RWPE2 (cell line): ENCODE measurements at regions not wholly inside any gene's neighbourhood (a gene's known extent, or its start where the extent isn't known, plus 50 kb on each side); places are given as distances from the start of the nearest gene placed in this dataset.

ENCODE experiments used
- ATAC-seq: fragments of 200-7000 bp; cut with Tn5 transposase; 3 replicates; pipeline ENCODE4 v1.9.1; 2021; ENCODE audit warnings: low read depth
- DNase-seq: peaks from one replicate; pipeline ENCODE4 v3.0.0-alpha.2; 2020; ENCODE audit warnings: low spot score
- H3K27ac ChIP-seq: fragments of 450-650 bp; 2 replicates; pipeline ENCODE4 v1.5.1; 2017; ENCODE audit warnings: mild to moderate bottlenecking; ENCODE audit not compliant: poor library complexity, severe bottlenecking
- H3K27me3 ChIP-seq: fragments of 250-450 bp; sonication (Bioruptor Pico); 2 replicates; pipeline ENCODE4 v1.5.1; 2021; ENCODE audit warnings: mild to moderate bottlenecking, moderate library complexity; ENCODE audit not compliant: insufficient read depth, poor library complexity, severe bottlenecking
- H3K36me3 ChIP-seq: fragments of 250-450 bp; sonication (Bioruptor Pico); 2 replicates; pipeline ENCODE4 v1.5.1; 2020; ENCODE audit warnings: low read depth, mild to moderate bottlenecking, moderate library complexity
- H3K4me1 ChIP-seq: fragments of 250-450 bp; sonication (Bioruptor Pico); 2 replicates; pipeline ENCODE4 v1.5.1; 2021; ENCODE audit warnings: mild to moderate bottlenecking, moderate library complexity; ENCODE audit not compliant: insufficient read depth, poor library complexity, severe bottlenecking
- H3K4me3 ChIP-seq: fragments of 250-450 bp; sonication (Bioruptor Pico); 2 replicates; pipeline ENCODE4 v1.5.1; 2021; ENCODE audit warnings: mild to moderate bottlenecking, moderate library complexity; ENCODE audit not compliant: severe bottlenecking
- H3K9me3 ChIP-seq: fragments of 250-450 bp; sonication (Bioruptor Pico); 2 replicates; pipeline ENCODE4 v1.5.1; 2021; ENCODE audit warnings: mild to moderate bottlenecking, moderate library complexity; ENCODE audit not compliant: severe bottlenecking
- TF ChIP-seq, protein P1 (sequence below): fragments of 450-650 bp; IDR thresholded peaks from one replicate; pipeline ENCODE4 v1.5.1; 2017; ENCODE audit warnings: mild to moderate bottlenecking, moderate library complexity; ENCODE audit not compliant: poor library complexity, severe bottlenecking

DNA sequence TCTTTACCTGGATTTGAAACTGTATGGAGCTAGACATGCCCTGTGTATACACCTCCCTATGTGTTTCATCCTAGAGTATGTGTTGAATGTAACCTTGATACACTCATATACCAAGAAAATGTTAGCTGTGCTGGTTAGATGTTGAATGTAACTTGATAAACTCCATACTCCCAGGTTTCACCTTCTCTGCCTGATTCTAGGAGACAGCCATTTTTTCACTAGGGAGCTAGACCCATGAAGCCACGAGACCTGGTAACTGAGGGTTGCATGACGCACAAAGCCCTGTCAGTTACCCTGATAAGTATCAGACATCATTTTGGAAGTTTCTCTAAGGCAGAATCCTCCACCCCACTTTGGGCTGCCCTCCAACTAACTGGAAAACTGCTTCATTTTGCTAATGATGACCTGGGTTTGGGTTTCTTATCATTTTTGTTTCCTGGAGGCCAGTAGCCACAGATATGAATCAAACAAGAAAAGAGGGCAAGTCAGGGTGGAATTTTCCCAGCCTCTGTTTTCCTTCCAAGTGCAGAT is 478.5 kb upstream of the KIF2A start:
- Histone ChIP-seq H3K27me3 (no peaks in the 10 kb centered on the region), H3K4me3 (no peak overlapping the region), H3K36me3 (no peaks in the 10 kb centered on the region), H3K9me3 (no peaks in the 10 kb centered on the region), H3K4me1 (no peaks in the 10 kb centered on the region), H3K27ac (no peak overlapping the region)
- ATAC-seq (no peak), DNase-seq (no peak)
- TF ChIP-seq, protein P1, sequence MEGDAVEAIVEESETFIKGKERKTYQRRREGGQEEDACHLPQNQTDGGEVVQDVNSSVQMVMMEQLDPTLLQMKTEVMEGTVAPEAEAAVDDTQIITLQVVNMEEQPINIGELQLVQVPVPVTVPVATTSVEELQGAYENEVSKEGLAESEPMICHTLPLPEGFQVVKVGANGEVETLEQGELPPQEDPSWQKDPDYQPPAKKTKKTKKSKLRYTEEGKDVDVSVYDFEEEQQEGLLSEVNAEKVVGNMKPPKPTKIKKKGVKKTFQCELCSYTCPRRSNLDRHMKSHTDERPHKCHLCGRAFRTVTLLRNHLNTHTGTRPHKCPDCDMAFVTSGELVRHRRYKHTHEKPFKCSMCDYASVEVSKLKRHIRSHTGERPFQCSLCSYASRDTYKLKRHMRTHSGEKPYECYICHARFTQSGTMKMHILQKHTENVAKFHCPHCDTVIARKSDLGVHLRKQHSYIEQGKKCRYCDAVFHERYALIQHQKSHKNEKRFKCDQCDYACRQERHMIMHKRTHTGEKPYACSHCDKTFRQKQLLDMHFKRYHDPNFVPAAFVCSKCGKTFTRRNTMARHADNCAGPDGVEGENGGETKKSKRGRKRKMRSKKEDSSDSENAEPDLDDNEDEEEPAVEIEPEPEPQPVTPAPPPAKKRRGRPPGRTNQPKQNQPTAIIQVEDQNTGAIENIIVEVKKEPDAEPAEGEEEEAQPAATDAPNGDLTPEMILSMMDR: no peak

DNA sequence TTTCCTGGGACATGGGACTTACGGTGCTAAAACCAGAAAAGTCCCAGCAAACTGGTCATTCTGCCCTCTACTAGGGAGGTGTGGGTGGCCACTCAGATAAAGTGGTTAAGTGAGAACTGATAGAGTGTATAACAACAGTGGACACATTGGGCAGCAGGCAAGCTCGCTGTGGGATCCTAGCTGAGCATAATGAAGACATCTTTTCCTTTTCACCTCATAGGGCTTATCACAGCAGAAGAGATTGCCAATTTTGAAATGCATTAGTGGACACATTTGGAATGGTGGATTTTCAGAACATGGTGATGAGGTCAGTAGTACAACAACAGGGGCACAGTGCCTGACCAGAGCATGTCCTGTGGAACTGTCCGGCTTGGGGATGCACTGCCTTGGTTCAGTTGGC is 477.1 kb upstream of the KIF2A start:
- ATAC-seq: no peak

DNA sequence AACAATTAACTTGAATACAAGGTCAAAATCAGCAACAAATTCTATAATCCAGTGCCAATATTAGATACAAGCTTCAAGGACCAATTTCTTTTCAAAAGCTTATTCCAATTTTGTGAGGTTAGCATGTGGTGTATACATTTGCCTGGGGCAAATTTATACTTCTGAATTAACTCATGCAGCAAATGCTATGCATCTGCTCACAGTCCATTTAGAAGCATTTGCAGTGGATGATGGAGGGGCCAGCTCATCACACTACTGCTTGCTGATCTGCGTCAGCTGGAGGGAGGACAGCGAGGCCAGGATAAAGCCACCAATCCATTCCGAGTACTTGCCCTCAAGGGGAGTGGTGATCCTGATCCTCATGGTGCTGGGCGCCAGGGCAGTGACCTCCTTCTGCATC is 474.3 kb upstream of the KIF2A start:
- Histone ChIP-seq H3K36me3 (no peaks in the 10 kb centered on the region), H3K9me3 (no peaks in the 10 kb centered on the region), H3K4me1 (no peaks in the 10 kb centered on the region), H3K4me3 (no peak overlapping the region), H3K27me3 (no peaks in the 10 kb centered on the region), H3K27ac (no peak overlapping the region)
- DNase-seq: no peak
- TF ChIP-seq, protein P1: no peak
- ATAC-seq: no peak

More for the DNA sequence above, 477.1 kb upstream of the KIF2A start:
- H3K9me3 ChIP-seq: no peaks in the 10 kb centered on the region
- H3K4me1 ChIP-seq: no peaks in the 10 kb centered on the region
- no peaks in the 10 kb centered on the region for H3K36me3 ChIP-seq
- H3K4me3 ChIP-seq: no peak overlapping the region
- no peak overlapping the region for H3K27ac ChIP-seq
- no peaks in the 10 kb centered on the region for H3K27me3 ChIP-seq
- TF ChIP-seq, protein P1: no peak
- DNase-seq: no peak

DNA sequence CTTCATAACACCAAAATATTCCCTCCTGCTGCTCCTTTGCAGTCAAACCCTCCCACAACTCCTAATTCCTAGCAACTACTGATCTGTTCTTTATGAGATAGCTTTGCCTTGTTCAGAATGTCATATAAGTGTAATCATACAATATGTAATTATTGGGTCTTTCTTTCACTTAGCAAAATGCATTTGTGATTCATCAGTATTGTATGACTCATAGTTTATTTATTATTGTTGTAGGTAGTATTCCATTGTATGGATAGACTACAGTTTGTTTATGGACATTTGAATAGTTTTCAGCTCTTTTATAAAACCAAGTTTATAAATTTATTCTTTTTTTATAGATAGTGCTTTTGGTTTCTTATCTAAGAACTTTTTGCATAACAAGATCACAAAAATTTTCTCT is 468.2 kb upstream of the KIF2A start:
- peak; percentile 80 for ATAC-seq

DNA sequence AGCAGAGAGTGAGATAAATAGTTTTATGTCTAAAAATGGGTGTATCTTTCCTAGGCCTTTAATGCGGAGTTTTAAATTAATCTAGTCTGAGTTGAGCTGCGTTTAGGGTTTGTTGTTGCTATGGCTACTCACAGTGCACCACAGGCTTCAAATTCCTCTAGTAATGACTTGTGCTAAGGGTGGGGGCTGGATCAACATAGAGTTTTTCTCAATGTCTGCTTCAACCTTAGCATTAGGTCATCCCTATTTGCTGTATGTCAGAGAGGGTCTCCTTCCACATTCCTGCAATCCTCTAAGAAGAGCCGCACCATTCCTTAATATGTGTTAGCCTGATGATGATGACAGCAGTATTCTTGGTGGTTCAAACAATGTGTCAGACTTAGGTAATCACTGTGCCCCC is 465.6 kb upstream of the KIF2A start:
- TF ChIP-seq, protein P1: no peak
- no peaks in the 10 kb centered on the region for H3K27me3 ChIP-seq
- no peak overlapping the region for H3K4me3 ChIP-seq
- H3K36me3 ChIP-seq: no peaks in the 10 kb centered on the region
- peaks cover 4% of the 10 kb centered on the region for H3K4me1 ChIP-seq
- ATAC-seq (peak; percentile 66; the same call in 2 of the 3 replicates), DNase-seq (no peak)
- H3K9me3 ChIP-seq: no peaks in the 10 kb centered on the region
- H3K27ac ChIP-seq: peak overlapping the region; percentile 42

More for the DNA sequence above, 468.2 kb upstream of the KIF2A start:
- Histone ChIP-seq H3K4me3 (no peak overlapping the region), H3K9me3 (no peaks in the 10 kb centered on the region), H3K4me1 (peaks cover 4% of the 10 kb centered on the region), H3K27me3 (no peaks in the 10 kb centered on the region), H3K27ac (no peak overlapping the region), H3K36me3 (no peaks in the 10 kb centered on the region)
- DNase-seq: no peak
- TF ChIP-seq, protein P1: no peak
